ENCODE measurements at regions not wholly inside any gene's neighbourhood (a gene's known extent, or its start where the extent isn't known, plus 50 kb on each side); places are given as distances from the start of the nearest gene placed in this dataset.

DNA sequence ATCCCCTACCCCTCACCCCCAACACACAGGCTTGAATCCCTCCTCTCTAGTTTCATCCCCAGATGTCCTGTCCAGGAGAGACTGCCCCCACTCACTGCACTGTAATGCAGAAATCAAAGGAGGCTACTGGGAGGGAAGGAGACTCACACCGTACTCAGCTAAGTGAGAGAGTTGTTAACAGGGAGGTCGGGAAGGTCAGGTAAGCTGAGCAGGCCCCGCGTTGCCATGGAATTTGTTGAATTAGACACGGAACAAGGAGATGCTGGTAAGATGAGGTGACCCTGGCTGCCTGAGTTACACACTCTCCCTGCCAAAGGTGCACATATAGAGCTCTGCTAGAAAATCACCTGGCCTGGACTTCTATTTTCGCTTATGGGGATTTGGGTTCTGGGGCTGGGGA lies 197.9 kb downstream of the NXPE2 start:
- DNase-seq (ENCODE audit: low spot score): no peak

DNA sequence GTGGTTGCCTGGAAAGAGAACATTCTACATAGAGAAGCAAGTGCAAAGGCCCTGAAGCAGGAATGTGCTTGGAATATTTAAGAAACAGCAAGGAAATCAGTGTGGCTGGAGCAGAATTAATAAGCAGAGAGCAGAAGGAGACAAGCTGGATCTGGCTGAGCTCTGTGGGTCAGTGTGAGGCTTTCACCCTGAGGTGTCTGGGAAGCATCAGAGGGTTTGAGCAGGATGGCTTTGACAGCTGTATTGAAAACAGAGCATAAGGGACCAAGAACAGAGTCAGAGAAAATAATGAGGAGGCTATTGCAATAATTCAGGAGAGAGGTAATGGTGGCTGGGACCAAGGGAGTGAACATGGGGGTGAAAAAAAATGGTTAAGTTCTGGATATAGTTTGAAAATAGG lies 199.6 kb downstream of the NXPE2 start:
- DNase-seq (ENCODE audit: low spot score): no peak

DNA sequence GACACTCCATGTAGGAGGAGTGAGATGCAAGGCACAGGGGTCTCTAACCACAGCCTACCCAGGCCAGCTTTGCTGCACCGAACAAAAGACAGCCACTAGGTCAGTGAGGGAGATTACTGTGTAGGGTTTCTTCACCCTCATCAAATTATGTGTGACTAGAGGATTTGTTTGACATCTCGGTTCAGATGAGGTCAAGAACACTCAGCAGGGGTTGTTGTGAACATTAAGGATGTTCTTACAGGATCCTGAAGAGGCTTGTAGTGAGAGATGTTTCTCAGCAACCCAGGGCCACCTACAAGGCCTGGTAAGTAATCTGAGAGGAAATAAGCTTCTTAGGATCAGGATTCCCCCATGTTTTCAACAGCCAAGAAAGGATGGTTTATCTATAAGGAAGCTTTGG lies 202.1 kb downstream of the NXPE2 start:
- no peak for DNase-seq (ENCODE audit: low spot score)

DNA sequence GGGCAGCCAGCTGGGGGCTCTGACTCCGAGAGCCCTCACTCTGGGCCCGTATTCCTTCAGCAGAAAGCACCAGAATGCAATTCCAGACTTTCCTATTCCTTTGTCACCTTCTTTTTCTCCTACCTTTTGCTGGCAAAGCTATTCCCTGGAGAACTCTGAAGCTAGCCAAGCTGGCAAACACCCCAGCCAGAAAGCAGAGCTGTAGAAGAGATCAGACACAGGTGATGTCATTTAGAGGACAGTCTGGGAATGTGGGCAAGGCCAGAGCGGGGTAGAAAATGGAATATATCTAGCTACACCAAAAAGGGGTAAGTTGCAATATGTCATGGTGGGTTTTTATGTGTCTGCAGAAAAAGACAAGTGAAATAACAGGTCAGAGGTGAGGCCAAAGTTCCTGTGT lies 205.1 kb downstream of the NXPE2 start:
- DNase-seq (ENCODE audit: low spot score): no peak

DNA sequence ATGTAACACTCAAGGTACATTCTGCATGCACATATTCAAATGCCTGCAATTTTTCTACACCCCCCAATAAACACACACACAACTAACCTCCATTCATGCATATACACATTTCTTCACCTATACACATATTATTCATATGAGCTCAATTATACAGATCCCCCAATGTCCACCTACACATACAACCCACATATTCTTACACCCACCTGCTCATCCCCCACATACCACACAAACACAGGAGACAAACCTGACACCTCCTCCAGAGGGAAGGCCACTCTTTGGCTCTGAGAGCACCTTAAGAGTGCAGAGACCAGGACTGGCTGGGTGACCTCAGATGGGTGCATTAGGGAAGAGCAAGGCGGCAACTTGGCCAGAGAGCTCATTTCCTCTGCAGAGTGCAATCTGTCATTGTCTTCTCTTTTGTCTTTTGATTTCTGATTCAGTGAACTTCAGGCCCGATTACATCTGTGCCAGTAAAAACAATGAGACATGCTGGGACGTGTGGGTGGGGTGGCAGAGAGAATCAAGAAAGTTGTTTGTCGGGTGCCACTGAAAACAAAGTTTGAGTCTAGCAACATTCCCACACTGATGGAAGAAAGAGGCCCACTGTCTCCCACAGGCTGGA lies 208.4 kb downstream of the NXPE2 start:
- no peak for DNase-seq (ENCODE audit: low spot score)

DNA sequence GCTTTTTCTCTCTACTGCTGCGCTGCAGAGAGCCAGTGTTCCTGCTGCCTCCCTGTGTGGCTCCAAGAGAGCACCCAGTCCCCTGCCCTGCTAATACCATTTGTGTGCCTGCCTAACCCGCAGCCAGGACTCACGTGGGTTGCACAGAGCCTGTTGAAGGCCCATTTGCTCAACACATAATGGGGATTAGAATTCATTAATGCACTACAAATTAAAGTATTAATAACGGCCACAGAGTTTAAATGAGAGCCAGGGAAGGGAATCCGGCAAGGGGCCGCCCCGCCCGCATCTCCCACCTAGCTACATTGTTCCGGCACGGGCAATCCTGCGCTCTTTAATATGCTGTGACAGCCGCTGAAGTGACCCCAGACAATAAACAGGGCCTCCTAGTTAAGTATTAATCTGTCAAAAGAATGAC lies 211.3 kb downstream of the NXPE2 start:
- peak; percentile 37 for DNase-seq (ENCODE audit: low spot score)

DNA sequence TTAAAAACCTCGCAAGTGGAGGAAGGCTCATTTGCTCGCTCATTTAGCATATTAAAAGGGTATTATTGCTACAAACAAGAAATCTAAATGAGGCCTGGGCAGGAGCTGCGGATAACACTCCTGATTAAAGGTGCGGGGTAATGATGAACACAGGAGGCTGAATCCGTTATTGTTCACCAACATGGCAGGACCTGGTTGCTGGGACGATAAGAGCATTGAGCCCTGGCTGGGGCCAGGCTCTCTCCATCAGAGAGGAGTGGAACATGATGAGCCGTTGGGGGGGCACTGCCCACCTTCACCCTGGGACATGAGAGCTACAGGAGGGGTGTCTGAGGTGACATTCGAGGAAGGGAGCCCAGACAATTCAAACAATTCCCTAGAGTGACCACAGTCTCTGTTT lies 211.7 kb downstream of the NXPE2 start:
- DNase-seq (ENCODE audit: low spot score): no peak

DNA sequence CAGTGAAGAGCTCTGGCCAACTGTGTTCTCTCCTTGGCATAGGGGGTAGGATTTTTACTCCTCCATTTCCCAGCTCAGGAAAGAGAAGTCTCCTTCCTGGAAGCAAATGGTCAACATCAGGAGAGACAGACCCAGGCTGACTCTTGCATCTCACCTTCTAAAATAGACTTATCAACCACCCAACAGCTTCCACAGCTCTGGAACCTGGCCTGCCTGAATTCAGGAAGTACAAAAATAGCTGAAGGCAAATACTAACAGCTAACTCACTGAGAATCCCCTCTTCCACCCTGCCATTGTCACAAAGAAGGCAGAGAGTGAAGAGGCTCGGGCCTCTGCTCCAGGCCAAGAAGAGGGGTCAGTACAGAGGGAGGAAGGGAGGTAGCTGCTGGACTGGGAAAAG lies 213.6 kb downstream of the NXPE2 start:
- DNase-seq (ENCODE audit: low spot score): no peak

DNA sequence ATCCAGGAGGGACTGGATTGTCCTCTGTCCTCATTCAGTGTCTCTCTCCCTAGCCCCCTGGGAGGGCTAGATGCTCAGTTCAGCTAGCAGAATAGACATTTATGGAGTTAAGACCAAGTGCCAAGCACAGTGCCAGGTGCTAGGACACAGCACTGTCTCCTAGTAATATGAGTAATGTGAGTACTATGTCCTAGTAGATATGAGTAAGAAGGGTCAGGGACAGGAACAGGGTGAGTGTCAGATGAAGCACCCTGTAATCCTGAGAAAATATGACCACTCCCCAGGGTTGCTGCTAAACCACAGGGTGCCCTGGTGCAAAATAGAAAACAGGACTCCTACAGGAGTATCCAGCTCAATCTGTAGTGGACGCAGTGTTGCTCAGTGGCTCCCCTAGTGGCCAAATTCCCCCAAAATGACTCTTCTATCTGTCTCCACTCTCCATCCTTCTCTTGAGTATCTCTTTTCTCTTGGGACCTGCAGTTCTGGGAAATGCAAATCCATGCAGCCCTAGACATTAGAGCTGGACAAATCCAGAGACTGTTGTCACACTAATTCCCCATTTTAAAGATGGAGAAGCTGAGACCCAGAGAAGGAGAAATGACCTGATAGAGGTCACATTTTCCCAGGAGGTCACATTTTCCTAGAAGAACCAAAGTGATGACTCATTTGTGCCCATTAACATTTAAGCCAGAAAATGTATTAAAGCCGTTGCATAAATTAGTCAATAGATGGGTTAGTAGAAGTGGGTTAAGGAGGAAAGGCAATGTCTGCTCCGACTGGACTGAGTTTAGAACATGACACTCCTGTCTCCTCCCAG lies 214.3 kb downstream of the NXPE2 start:
- no peak for DNase-seq (ENCODE audit: low spot score)

DNA sequence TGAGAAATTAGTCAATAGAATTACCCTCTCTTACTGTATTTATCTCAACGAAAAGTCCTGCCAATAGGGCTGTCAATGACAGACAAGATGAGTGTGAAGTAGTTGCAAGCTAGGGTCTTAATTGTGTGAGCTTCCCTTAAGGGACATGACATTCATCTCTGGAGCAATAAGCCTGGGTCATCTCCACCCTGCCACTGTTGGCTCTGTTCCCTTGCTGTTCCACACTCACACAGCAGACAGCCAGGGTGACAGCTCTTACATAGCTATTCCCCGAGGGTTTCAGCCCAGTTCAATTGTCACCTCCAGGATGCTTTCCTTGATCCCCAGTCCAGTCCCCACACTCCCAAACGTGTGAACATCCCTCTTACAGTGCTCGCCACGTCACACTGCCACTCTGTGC lies 215.0 kb downstream of the NXPE2 start:
- no peak for DNase-seq (ENCODE audit: low spot score)

DNA sequence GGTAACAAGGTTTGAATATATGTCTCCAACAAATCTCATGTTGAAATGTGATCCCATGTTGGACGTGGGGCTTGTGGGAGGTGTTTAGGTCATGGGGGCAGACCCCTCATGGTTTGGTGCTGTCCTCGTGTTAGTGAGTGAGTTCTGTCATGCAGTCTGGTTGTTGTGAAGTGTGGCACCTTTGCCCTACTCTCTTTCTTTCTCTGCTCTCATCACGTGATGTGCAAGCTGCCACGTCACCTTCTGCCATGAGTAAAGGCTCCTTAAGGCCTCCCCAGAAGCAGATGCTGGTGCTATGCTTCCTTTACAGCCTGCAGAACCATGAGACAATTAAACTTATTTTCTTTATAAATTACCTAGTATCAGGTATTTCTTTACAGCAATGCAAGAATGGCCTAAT lies 218.3 kb downstream of the NXPE2 start:
- DNase-seq (ENCODE audit: low spot score): no peak

DNA sequence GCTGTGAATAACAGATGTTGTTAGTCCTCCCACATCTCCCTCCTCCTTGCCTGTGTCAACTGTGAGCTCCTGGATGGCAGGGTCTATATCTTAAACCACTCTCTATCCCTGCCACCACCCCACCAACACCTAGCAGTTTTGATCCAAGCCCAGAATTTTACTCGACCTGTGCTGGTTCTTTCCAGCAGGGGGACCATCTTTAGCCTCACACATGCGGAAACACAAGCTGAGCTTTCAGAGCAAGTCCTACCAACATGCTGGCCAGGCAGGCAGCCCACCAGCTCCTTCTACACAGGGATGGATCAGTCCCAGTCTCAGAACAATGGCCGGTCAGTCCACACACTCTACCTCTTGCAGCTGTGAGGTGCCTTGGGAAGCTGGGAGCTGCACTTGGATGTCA lies 231.5 kb downstream of the NXPE2 start:
- DNase-seq (ENCODE audit: low spot score): no peak

DNA sequence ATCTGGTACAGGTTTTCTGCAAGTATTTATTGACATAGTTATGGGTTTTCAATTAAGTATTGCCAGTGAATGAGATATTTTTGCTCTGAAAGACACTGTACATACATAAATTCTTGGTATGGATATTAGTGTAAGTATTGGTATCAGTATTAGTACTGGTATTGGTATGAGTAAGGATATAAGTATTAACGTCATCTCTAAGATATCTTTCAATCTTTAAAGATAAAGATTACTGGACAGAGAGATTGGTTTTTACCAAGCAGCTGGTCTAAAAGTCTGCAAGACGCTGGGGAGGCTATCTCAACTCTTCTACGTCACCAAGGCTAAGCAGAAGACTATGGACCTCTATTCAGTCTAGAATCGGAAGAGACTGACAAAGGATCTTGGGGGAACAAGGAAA lies 234.5 kb downstream of the NXPE2 start:
- no peak for DNase-seq (ENCODE audit: low spot score)

DNA sequence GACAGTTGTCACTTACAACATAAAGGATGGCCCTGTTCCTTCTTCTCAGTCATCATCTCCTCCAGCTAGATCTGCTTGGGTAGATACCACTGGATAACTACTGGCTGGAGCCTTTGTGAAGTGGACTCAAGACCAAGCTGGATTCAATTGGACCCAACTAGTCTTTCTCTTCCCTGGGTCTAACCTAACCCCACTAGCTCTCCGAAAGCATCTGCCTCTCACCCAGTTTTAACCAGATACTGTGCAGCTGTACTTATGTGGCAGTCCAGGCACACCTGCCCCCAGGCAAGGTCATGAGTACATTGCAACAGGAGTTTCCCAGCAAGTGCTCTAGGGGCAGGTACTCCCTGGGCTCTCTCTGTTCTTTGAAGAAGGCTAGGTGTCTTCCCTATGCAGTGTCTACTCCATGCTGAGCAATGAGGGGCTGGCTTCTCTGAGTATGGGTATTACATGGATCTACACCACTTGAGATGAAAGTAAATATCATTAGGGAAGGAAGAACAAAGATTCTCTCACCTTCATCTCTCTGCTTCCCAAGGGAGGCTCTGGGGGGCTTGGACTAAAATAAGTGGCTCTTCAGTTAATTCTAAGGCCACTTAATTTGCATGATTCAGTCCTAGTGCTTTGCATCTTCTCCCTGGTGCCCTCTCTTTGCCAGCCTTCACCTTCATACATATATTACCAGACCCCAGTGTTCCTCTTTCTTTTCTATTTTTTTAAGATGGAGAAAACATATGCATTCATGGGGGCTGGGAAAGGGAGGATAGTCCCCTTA lies 236.1 kb downstream of the NXPE2 start:
- no peak for DNase-seq (ENCODE audit: low spot score)

DNA sequence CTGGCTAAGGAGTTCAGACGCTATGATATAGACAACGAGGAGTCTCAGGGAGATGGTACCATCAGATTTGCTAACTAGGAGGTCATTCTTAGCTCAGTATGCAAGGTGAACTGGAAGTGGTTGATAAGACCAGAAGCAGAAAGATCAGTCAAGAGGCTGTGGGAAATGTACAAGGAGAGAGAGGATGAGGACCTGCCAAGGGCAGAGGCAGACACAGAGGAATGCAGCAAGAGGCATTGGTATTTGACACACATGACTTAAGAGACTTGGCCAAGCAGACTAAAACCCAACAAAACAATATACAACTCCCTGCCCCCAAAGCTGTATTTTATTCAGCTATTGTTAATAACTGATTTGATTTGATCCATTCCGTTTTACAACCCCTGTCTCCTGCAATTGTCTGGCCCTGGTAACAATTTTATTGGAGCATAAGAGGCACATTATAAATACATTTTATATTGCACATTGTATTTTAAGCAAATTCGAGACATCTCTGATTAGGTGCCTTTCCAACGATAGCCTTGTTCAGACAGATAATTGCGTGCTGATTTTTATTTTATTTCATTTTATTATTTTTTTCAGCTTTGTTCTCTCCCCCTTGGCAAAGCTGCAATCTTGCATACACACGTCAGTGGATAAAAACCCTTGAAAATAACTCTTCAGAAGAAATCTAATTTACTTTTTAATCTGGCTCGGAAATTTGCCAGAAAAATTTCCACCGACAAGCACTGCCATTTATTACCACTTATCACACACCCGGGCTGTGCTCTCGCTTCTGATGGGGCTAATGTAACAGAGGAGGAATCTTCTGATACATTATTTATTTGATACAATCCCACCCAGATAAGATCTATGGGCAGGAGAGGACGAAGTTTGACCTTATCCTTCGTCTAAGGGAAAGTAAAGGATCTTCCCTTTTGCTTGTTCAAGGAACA lies 237.8 kb downstream of the NXPE2 start:
- no peak for DNase-seq (ENCODE audit: low spot score)

DNA sequence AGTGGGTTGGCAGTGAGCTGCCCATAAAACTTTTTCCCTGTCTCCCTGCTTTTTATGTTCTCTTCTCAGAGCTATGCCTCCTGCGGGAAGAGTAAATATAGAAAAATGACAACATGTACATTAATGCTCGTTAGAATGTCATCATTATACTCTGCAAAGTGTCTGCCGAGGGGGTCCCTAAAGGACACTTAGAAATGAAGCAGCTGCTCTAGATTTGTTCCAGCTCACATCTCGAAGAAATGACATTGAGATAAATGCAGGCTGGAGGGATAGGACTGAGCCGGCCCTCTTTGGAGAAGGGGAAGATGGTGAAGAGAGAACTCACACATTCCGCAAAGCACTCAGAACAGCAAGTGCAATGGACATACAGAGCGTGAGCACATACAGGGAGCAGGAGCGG lies 240.0 kb downstream of the NXPE2 start:
- no peak for DNase-seq (ENCODE audit: low spot score)

DNA sequence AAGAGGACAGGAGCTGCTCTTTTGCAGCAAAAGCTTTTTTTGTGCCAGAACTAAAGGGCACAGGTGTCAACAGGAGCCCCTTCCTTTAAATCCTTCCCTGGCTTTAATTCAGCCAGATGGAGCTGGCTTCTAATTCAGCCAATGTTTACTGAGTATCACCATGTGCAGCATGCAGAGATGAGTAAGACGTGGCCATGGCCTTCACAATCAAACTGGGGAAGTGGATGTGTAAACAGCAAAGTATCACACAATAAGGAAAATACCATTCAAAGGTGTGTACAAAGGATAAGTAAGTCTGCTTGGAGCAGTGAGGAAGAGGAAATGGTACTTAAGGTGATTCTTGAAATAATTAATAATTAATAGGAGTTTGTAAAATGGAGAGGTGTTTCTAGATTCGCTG lies 243.4 kb downstream of the NXPE2 start:
- DNase-seq (ENCODE audit: low spot score): no peak

DNA sequence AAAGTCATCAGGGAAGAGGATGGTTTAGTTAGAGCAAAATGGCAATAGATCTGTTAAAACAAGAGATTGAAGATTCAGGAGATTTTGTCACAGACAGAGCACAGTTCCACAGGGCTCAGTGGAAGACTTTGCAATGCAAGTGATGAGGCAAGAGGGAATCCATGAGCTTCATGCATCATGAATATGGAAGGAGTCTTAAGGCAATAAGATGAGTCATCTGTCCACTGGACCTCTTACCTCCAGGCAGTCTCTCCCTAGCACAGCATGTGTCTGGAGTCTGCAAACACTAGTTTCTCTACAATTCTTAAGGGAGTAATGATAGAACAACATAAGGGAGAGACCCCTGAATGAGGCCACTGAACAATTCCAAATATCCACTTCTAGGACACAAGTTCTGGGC lies 245.7 kb downstream of the NXPE2 start:
- no peak for DNase-seq (ENCODE audit: low spot score)

DNA sequence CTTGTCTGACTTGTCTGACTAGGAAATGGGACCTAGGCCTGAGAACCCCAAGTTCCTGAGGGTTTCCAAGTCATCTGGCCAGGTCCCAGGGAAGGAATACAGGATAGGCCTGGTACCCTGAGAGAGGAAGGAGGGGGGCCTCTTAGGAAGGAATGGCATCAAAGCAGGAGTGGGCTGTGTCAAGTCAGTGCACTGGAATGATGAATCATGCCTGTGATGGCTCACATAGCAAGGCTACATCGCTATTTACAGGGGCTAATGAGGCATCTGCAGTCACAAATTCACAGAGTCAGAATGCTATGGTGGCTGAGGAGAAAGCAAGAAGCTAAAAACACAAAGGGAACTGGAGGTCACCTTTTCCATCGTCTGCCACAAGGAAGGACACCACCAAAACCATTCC lies 247.3 kb downstream of the NXPE2 start:
- no peak for DNase-seq (ENCODE audit: low spot score)

DNA sequence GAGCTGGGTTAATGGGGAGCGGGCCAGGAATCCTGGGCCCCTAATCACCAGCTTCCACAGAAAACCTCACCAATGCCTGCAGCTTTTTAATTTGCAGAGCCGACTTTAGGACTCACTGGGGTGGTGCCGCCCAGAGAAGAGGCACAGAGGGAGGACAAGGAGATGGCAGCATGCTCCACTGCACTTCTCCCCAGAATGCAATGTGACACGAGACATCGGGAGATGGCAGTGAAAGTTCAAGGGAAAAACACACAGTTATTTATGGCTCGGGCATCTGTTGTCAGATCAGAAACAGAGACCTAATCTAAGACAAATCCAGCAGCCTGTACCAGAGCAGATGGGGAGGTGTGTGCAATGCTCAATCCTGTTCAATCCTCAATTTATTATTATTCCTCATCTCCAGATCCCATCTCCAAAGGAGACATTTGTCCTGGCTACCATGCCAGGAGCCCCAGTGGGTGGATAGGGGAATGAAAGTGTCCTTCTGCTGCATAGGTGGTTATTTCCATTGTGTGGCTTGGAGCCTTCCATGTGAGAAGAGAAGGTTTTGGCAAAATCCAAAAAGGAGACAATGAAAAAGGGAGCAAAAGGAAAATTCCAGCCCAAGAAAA lies 250.0 kb downstream of the NXPE2 start:
- peak; percentile 53 for DNase-seq (ENCODE audit: low spot score)

DNA sequence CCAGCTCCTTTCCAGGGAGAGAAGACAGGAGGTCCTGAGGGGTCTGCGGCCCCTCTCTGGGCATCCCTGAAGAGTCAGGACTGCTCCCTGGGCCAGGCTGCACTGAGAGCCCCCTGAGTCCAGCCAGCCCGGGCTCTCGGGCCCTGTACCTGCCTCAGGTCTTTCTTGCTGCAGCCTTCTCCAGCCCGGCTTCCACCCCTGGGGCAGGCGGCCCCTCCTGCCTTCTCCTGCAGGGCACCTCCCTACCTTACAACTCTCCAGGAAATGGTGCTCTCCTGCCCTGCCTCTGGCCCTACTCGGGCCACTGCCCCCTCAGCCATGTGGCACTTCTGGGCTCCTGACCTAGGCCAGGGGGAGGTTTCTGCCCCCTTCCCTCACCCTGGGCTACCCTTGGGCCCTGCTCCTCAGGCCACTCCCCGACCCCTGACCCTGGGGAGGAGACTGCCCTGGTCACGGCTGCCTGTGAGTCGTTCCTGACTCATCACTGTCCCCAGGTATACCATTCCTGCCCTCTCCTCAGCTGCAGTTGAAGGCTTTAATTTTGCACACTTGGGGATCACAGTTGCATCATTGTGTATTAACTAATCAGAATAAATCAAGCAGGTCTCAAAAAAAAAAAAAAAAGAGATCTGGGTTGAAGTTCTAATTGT lies 251.1 kb downstream of the NXPE2 start:
- no peak for DNase-seq (ENCODE audit: low spot score)

Measured in D341Med (cell line).